T-cell (primary cell): ENCODE measurements at regions not wholly inside any gene's neighbourhood (a gene's known extent, or its start where the extent isn't known, plus 50 kb on each side); places are given as distances from the start of the nearest gene placed in this dataset.
A peak's percentile ranks its signal among the peaks of the same experiment; 100 is the strongest.
"Not testable (repeated sequence)": the region's sequence is repeated elsewhere in the genome, so short reads cannot be mapped to it uniquely, and the experiment has no call there.

Source experiments
- ATAC-seq, 4 experiments: fragments of 200-7000 bp in 3 of 4; fragments of 150-1000 bp in 1 of 4; cut with Tn5 transposase; replicated peaks in 1 of 4; 1 replicate in 3 of 4; 2 replicates in 1 of 4; pipeline ENCODE4 v1.10.0; 2021; ENCODE audit warnings: moderate library complexity in 3 of 4, mild to moderate bottlenecking in 2 of 4, moderate number of reproducible peaks in 1 of 4
- CTCF ChIA-PET, 2 donors: fragments of 300-600 bp; sonication (Branson Sonifier 250); formaldehyde crosslinking; loops; one replicate each; lab custom pipeline; 2022; ENCODE audit warnings: antibody characterized with exemption in 2 of 2; lab: Charles Lee
- POLR2A ChIA-PET, 2 donors: fragments of 300-600 bp; sonication (Branson Sonifier 250); formaldehyde crosslinking; loops; one replicate each; lab custom pipeline; 2022; ENCODE audit warnings: antibody characterized with exemption in 2 of 2; lab: Charles Lee
- DNase-seq, 35 experiments: peaks; one replicate each; pipeline versions ENCODE4 v3.0.0 to v3.0.0-alpha.2; 2013 to 2023
- H3K27ac ChIP-seq: one replicate; pipeline ENCODE4 v1.5.1; 2013; ENCODE audit warnings: low read length
- H3K27me3 ChIP-seq, 2 experiments: replicated peaks in 1 of 2; 1 replicate in 1 of 2; 2 replicates in 1 of 2; pipeline versions ENCODE4 v1.6.1 to v1.7.0; 2013; ENCODE audit warnings: low read length in 1 of 2, mixed read lengths in 1 of 2; ENCODE audit not compliant: control insufficient read depth in 2 of 2, insufficient read depth in 2 of 2; ENCODE audit errors: extremely low read depth in 1 of 2
- H3K36me3 ChIP-seq, 2 donors: 1 replicate in 1 of 2; 2 replicates in 1 of 2; pipeline versions ENCODE4 v1.6.1 to v1.7.0; 2013; ENCODE audit warnings: low read length in 1 of 2; ENCODE audit not compliant: control insufficient read depth in 2 of 2, insufficient read depth in 1 of 2; ENCODE audit errors: extremely low read depth in 1 of 2
- H3K4me1 ChIP-seq, 2 experiments: 1 replicate in 1 of 2; 2 replicates in 1 of 2; pipeline versions ENCODE4 v1.6.1 to v1.7.0; 2013; ENCODE audit warnings: low read length in 2 of 2, mixed read lengths in 1 of 2; ENCODE audit not compliant: insufficient read depth in 2 of 2, control insufficient read depth in 1 of 2; ENCODE audit errors: extremely low read depth in 1 of 2
- H3K4me3 ChIP-seq, 2 donors: 1 replicate in 1 of 2; 2 replicates in 1 of 2; pipeline versions ENCODE4 v1.5.1 to v1.7.0; 2013; ENCODE audit warnings: mild to moderate bottlenecking in 2 of 2, low read length in 1 of 2, moderate library complexity in 1 of 2; ENCODE audit not compliant: control insufficient read depth in 1 of 2; ENCODE audit errors: extremely low read depth in 1 of 2
- H3K9me3 ChIP-seq: 2 replicates; pipeline ENCODE4 v1.7.0; 2013
- H3K27ac Mint-ChIP-seq, 2 donors: one replicate each; pipeline ENCODE4 v1.8.0; 2020 to 2021; ENCODE audit warnings: mild to moderate bottlenecking in 2 of 2, mixed read lengths in 2 of 2
- H3K27me3 Mint-ChIP-seq, 2 donors: one replicate each; pipeline ENCODE4 v1.8.0; 2021 to 2022; ENCODE audit warnings: mixed read lengths in 2 of 2
- H3K36me3 Mint-ChIP-seq: one replicate; pipeline ENCODE4 v1.8.0; 2021; ENCODE audit warnings: mixed read lengths
- H3K4me1 Mint-ChIP-seq, 3 donors: one replicate each; pipeline ENCODE4 v1.8.0; 2020 to 2022; ENCODE audit warnings: mixed read lengths in 3 of 3, mild to moderate bottlenecking in 1 of 3
- H3K4me3 Mint-ChIP-seq, 3 donors: one replicate each; pipeline ENCODE4 v1.8.0; 2020 to 2022; ENCODE audit warnings: mild to moderate bottlenecking in 3 of 3, mixed read lengths in 3 of 3, moderate library complexity in 3 of 3
- H3K9me3 Mint-ChIP-seq, 3 donors: one replicate each; pipeline ENCODE4 v1.8.0; 2020 to 2022; ENCODE audit warnings: mixed read lengths in 3 of 3
- WGBS: methylation state at CpG from one replicate; pipeline ENCODE4 v1.1.5; 2013; ENCODE audit warnings: missing lambda C conversion rate; ENCODE audit not compliant: insufficient coverage; 5-methylcytosine and 5-hydroxymethylcytosine counted together

DNA sequence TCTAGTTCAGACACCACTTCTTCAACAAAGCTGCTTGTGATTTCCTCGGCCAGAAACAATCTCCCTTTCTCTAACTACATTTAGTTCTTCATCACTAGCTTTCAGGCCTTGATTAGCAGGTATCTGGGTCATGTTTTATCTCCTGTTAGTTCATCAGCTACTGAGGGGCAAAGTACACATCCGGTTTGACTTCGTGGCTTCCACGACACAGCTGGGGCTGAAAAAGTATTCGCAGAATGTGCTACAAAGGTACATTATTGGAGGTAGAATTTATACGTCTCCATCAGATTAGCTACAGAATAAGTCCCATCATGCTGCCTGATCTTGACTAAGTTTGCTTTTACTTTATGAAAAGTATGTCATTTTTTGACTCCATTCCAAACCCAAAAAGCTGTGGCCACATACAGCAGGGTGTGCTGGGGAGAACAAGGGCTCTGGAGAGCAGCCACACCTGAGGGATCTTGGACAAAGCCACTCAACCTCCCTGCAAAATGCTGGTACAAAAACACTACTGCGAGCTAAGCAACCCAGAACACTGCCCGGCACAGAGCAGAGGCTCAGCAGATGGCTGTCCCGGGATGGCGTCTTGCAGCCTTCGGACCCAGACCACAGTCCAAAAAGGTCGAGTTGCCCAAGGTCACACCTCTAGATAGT is 158.9 kb upstream of the PRKX start:
- H3K27me3 ChIP-seq, H3K27me3 Mint-ChIP-seq, H3K4me3 Mint-ChIP-seq, DNase-seq, H3K9me3 Mint-ChIP-seq, H3K36me3 Mint-ChIP-seq, POLR2A ChIA-PET, CTCF ChIA-PET, H3K4me1 Mint-ChIP-seq, H3K9me3 ChIP-seq, H3K4me1 ChIP-seq, H3K4me3 ChIP-seq, H3K27ac ChIP-seq, H3K36me3 ChIP-seq: not testable (repeated sequence)
- peak overlapping the region in 1 of 2 donors; percentile 44 for H3K27ac Mint-ChIP-seq
- peak in 1 of 4 experiments; percentile 46 for ATAC-seq
- no CpG with 5 or more reads among the region's 12 CpGs for WGBS

DNA sequence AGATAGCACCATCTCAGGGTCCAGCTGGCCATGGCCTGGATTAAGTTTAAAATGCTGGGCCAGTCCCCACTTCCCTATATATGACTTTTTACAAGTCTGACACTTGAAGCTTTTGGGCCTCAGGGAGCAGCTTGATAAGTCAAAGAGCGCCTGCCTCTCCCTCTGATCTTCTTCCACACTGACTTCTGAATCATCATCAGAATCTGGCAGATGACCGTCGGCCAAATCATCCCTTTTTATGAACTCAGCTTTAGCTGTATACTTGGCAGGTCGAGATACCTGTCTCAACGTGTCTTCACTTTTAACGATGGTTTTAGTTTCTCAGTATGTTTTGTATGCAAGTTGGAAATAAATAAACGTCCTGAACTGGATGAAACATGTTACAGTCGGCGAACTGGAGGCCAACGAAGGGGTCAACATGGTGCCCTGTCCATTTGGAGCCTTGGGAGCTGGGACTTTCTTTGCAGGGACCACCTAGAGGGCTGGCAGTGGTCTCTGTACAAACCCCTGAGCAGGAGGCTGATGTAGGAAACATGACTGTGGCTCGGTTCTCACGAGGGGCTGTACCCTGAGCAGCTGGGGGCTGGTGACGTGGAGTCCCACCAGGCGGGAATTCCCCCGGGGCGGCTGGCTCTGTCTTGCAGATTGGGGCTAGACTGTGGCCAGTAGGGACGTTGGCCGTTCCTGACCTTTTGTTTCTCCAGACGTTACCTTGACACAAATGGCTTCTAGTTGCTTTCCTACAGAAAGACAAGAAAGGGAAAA is 153.8 kb upstream of the PRKX start:
- H3K27ac ChIP-seq, H3K4me3 ChIP-seq, H3K4me3 Mint-ChIP-seq, CTCF ChIA-PET, H3K27me3 Mint-ChIP-seq, H3K4me1 Mint-ChIP-seq, H3K9me3 ChIP-seq, H3K36me3 ChIP-seq, H3K36me3 Mint-ChIP-seq, H3K9me3 Mint-ChIP-seq, H3K27ac Mint-ChIP-seq, H3K4me1 ChIP-seq, DNase-seq, H3K27me3 ChIP-seq, ATAC-seq, POLR2A ChIA-PET: not testable (repeated sequence)
- no CpG with 5 or more reads among the region's 19 CpGs for WGBS

DNA sequence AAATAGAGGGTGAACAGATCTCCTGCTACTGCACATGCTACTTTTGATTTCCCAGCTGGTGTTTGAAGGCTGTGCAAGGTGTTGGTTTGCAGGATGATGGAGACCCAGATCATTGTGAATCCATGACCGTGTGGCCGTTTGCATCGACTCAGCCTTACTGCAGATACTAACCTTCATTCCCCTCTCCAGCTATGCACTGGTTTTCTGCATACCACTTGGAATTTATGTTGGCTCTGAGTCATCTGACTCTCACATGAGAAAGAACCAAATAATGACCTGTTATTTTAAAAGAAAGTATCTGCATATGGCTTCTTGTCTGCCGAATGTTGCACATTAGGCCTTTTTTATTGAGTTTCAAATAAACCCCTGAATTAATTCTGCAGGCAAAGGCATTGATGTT is 144.9 kb upstream of the PRKX start:
- H3K36me3 Mint-ChIP-seq, CTCF ChIA-PET, H3K4me1 Mint-ChIP-seq, DNase-seq, H3K4me3 ChIP-seq, H3K9me3 Mint-ChIP-seq, H3K27ac Mint-ChIP-seq, H3K27me3 ChIP-seq, H3K4me3 Mint-ChIP-seq, ATAC-seq, H3K36me3 ChIP-seq, H3K9me3 ChIP-seq, H3K27ac ChIP-seq, POLR2A ChIA-PET, H3K4me1 ChIP-seq, H3K27me3 Mint-ChIP-seq: not testable (repeated sequence)
- no CpG with 5 or more reads among the region's 4 CpGs for WGBS

DNA sequence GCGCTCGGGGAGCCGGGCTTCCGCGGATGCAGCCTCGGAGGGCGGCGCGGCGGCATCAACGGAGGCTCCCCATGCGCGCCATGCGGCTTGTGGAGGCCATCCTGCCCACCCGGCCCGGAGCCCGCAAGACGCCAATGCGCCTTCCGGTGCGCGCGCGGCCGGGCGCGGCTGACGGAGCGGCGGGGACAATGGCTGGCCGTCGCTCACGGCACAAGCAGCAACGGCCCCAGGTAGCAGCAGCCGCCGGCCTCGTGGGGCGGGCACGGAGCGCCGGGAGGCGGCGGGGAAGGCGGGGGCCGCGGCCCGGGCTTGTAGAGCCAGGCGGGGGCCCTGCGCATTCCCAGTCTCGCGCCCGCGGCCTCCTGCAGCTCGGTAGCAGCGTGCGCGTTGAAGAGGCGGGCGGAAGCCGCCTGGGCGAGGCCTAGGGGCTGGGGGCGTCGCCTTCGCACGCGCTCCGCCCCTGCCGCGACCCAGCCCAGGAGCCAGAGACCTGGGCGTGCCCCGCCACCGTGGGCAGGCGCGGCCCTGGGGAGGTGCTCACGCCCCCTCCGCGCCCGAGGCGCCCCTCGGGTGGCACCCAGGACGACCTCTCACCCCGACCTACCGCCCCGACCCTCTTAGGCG is 130.2 kb upstream of the PRKX start:
- H3K4me1 ChIP-seq, H3K36me3 ChIP-seq, H3K4me1 Mint-ChIP-seq, H3K9me3 Mint-ChIP-seq, H3K4me3 ChIP-seq, H3K27me3 Mint-ChIP-seq, H3K27ac Mint-ChIP-seq, H3K4me3 Mint-ChIP-seq, H3K27me3 ChIP-seq, CTCF ChIA-PET, H3K27ac ChIP-seq, POLR2A ChIA-PET, H3K9me3 ChIP-seq, H3K36me3 Mint-ChIP-seq: not testable (repeated sequence)
- peak; percentile 91 to 98 (median 96) for ATAC-seq
- DNase-seq, result peak in 2 of 35 experiments; percentile 3 to 51
- no CpG with 5 or more reads among the region's 85 CpGs for WGBS

DNA sequence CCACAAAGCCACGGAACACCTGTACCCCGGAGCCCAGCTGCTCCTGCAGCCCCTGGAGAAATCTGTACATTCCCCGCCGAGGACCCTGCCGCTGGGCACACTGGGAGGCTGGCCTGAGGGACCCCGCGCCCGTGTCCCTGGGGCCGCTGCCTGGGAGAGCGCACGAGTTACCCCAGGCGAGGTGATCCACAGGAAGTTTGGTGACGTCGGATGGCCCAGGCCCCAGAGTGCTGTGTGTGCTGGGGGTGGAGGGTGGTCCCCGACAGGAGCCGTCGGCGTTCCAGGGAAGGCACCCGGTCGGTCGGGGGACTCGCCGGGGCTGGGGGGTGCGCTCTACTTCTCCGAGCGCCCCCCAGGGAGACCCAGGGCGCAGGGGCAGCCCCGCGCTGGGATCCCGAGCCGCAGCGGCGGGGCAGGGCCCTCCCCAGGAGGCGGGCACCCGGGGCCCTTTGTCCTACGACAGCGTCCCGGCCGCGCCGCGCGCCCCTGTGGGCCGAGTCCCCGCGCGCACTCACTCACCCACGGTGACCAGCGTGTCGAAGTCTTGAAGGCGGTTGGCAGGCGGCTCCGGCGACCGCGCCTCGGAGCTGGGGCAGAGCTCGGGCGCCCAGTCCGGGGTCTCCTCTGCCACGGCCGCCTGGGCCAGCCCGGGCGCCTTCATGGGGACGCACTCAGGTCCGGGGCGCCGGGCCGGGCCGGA is 129.5 kb upstream of the PRKX start:
- peak overlapping the region; percentile 55 to 69 (median 59) for H3K4me3 Mint-ChIP-seq

DNA sequence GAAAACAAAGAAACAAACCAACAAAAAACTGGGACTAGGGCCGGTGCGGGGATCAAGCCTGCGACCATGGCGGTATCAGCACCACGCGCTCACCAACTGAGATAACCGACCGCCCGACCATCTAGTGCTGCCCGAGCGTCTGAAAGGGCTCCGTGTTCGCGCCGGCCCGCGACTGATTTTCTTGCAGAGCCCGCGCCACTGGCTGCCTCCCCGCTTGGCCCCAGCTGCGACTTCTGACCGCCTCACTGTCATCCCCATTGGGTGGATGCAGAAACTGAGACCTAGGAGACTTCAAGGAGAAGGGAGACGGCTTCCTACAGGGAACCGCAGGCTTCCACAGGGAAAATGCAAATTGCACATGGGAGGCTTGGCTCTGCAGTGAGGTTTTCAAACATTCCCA is 125.3 kb upstream of the PRKX start:
- H3K4me1 Mint-ChIP-seq, H3K4me3 ChIP-seq, H3K36me3 ChIP-seq, H3K27me3 ChIP-seq, H3K4me3 Mint-ChIP-seq, H3K27ac ChIP-seq, H3K9me3 Mint-ChIP-seq, H3K36me3 Mint-ChIP-seq, DNase-seq, POLR2A ChIA-PET, H3K27ac Mint-ChIP-seq, H3K4me1 ChIP-seq, ATAC-seq, CTCF ChIA-PET, H3K27me3 Mint-ChIP-seq, H3K9me3 ChIP-seq: not testable (repeated sequence)
- no CpG with 5 or more reads among the region's 24 CpGs for WGBS

More for the DNA sequence above, 129.5 kb upstream of the PRKX start:
- H3K9me3 ChIP-seq, H3K4me1 ChIP-seq, CTCF ChIA-PET, H3K9me3 Mint-ChIP-seq, H3K36me3 ChIP-seq, H3K36me3 Mint-ChIP-seq, H3K27me3 ChIP-seq, H3K27me3 Mint-ChIP-seq, H3K4me1 Mint-ChIP-seq, POLR2A ChIA-PET, H3K27ac ChIP-seq: not testable (repeated sequence)
- DNase-seq, result peak in 18 of 35 experiments; percentile 0 to 37 (median 13)
- WGBS, result 0% methylated on average over 10 of the region's 70 CpGs
- peak; percentile 17 to 63 (median 30) for ATAC-seq
- H3K4me3 ChIP-seq, result peak overlapping the region in 1 of 2 donors; percentile 41
- peak overlapping the region in 1 of 2 donors; percentile 44 for H3K27ac Mint-ChIP-seq
